D721Med (cell line): ENCODE measurements at regions not wholly inside any gene's neighbourhood (a gene's known extent, or its start where the extent isn't known, plus 50 kb on each side); places are given as distances from the start of the nearest gene placed in this dataset.
"Not testable (repeated sequence)": the region's sequence is repeated elsewhere in the genome, so short reads cannot be mapped to it uniquely, and the experiment has no call there.

Experiments
- DNase-seq: peaks from one replicate; pipeline ENCODE4 v3.0.0; 2011; ENCODE audit warnings: low spot score; ENCODE audit not compliant: insufficient read length
- FAIRE-seq: peaks from 2 replicates; lab custom pipeline; 2011; peaks lifted over from hg19 to GRCh38; lab: Jason Lieb, UNC
- TF ChIP-seq, protein P1 (sequence below): IDR thresholded peaks from 2 replicates; pipeline ENCODE4 v1.5.1; 2012; ENCODE audit warnings: mild to moderate bottlenecking, control low read depth; ENCODE audit not compliant: insufficient read depth; ENCODE audit errors: missing control alignments

DNA sequence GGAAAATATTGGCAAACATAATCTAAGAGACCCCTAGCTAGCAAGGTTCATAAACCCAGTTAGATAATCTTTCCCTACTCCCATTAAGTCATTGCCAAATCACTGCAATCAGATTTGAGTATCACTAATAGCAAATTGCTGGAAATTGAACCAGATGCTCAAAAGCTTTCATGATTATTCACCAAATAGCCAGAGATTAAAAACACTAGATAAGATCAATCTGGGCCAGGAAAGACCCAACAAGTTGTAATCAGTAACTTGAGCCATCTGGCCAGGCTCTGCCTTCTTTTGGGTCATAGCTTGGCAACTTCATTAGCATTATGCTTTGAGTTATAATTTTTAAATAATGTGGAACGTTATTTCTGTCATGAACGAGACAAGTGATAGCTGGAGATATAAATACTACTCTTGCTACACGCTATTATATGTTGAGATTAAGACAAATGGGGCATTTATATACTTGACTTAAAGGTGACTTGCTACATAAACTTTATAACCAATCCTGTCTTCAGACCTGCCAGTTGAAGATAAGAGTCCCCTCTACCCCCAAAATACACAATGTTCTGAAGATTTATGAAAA is 196.6 kb upstream of the EDNRA start:
- FAIRE-seq = no peak
- DNase-seq = no peak

DNA sequence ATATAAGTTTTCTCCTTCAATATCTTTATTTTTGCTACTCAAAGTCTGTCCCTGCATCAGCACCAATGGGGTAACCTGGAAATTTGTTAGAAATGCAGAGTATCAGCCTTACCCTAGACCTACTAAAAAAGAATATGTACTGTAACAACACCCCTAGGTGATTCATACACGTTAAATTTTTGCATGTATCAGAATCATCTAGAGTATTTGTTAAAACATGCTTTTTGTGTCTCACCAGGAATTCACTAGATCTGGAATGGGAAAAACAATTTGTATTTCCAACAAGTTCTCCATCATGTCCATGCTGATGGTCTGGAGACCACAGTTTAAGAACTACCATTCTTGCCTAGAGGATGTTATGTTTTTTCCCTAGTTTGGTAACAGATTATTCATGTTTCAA is 196.0 kb upstream of the EDNRA start:
- DNase-seq (no peak), FAIRE-seq (no peak)
- TF ChIP-seq, protein P1, sequence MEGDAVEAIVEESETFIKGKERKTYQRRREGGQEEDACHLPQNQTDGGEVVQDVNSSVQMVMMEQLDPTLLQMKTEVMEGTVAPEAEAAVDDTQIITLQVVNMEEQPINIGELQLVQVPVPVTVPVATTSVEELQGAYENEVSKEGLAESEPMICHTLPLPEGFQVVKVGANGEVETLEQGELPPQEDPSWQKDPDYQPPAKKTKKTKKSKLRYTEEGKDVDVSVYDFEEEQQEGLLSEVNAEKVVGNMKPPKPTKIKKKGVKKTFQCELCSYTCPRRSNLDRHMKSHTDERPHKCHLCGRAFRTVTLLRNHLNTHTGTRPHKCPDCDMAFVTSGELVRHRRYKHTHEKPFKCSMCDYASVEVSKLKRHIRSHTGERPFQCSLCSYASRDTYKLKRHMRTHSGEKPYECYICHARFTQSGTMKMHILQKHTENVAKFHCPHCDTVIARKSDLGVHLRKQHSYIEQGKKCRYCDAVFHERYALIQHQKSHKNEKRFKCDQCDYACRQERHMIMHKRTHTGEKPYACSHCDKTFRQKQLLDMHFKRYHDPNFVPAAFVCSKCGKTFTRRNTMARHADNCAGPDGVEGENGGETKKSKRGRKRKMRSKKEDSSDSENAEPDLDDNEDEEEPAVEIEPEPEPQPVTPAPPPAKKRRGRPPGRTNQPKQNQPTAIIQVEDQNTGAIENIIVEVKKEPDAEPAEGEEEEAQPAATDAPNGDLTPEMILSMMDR = no peak

More for the DNA sequence above, 196.6 kb upstream of the EDNRA start:
- TF ChIP-seq, protein P1 = no peak

DNA sequence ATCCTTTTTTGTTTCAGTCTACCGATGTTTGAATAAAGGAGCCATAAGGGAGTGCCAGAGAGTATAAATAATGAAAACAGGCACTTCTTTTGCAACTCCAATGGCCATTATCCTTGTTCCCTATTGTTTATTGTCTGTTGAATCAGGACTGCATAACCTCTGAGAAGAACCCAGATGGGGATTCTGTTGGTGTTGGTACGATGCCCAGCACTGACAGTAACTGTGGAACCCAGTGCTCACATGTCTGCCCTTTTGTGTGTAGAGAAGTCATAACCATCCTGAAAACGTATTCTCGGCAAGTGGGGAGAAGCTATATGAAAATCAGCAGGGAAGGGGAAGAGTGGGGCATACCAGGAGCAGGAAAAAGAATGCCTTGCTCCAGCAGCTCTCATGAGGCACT is 195.1 kb upstream of the EDNRA start:
- no peak for DNase-seq
- FAIRE-seq = no peak
- TF ChIP-seq, protein P1 = no peak

DNA sequence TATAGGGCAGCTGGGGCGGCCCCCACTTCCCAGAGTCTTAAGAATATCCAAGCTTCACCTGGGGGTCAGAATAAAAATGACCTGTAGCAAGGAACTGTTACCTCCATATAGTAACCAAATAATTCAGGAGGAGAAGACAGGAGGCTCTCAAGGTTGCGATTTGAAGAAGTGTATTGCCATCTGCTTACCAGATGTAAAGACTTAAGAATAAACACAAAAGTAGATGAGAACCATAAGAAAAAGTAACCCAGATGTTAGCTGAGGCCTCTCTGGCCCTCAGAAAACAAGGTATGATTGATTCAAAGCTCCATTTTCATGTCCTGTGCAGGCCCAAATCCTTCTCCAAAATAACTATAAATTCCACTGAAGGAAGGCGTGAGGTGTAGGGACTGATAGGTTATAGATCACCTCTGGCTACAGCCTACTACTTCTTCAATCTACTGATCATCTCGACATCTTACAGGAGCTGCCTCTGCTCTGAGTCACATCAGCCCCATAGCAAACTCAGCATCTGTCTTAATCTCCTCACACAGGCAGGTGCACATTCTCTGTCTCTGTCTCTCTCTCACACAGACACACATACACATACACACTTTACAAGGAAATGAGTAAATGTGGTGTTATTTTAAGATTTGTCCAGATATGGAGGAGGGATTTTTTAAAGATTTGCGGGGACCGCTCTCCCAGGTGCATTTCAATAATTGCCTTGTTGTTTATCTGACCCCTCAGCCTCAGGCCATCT is 193.9 kb upstream of the EDNRA start:
- no peak for DNase-seq
- TF ChIP-seq, protein P1 = no peak
- FAIRE-seq = no peak

DNA sequence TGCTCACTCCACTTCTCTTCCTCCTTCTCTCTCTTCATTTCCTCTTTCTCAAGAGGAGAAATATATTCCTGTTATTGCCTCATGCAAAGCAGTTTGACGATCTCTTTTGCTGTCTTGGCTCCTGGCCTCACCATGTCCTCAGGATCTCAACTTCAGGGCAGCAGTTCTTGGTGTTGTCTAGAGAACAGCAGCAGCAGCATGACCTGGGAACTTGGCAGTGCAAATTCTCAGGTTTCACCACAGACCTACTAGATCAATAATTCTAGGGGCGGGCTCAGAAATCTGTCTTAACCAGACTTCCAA is 193.4 kb upstream of the EDNRA start:
- DNase-seq (no peak), FAIRE-seq (no peak)
- TF ChIP-seq, protein P1 = no peak

DNA sequence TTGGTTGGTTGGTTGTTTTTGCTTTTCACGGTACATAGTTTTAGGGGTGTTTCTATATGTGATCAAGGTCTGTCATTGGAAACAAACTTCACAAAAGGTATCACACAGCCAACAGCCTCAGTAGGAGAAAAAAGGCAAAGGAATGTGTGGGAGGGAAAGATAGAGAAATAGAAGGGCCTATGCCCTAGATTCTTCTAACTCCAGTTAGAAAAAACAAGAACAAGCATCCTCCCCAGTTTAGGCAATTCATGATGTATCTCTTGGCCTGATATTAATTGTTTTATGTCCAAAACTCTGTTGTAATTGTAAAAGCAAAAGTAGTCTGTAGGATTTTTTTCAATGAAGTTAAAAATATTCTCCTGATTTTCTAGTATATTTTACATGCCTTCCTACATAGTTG is 192.4 kb upstream of the EDNRA start:
- TF ChIP-seq, protein P1 = no peak
- FAIRE-seq (no peak), DNase-seq (no peak)

DNA sequence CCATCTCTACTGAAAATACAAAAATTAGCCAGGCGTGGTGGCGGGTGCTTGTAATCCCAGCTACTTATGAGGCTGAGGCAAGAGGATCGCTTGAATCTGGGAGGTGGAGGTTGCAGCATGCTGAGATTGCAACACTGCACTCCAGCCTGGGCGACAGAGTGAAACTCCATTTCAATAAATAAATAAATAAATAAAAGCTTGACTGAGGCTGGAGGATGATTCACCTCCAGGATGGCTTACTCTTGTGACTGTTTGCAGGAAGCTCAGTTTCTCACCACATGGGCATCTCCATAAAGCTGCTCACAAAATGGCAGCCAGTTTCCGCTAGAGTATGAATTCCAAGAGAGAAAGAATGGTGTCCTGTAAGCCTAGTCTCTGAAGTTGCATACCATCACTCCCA is 191.7 kb upstream of the EDNRA start:
- FAIRE-seq (no peak), DNase-seq (no peak)
- TF ChIP-seq, protein P1 = no peak

DNA sequence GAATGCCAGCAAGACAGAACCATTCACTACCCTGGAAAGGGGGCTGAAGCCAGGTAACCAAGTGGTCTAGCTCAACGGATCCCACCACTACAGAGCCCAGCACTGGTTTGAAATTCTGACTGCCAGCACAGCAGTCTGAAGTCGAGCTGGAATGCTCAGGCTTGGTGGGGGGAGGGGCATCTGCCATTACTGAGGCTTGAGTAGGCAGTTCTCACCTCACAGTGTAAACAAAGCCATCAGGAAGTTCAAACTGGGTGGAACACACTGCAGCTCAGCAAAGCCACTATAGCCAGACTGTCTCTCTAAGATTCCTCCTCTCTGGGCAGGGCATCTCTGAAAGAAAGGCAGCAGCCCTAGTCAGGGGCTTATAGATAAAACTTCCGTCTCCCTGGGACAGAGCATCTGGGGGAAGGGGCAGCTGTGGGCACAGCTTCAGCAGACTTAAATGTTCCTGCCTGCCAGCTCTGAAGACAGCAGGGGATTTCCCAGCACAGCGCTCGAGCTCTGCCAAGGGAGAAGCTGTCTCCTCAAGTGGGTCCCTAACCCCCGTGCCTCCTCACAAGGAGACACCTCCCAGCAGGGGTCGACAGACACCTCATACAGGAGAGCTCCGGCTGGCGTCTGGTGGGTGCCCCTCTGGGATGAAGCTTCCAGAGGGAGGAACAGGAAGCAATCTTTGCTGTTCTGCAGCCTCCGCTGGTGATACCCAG is 188.1 kb upstream of the EDNRA start:
- FAIRE-seq = not testable (repeated sequence)

DNA sequence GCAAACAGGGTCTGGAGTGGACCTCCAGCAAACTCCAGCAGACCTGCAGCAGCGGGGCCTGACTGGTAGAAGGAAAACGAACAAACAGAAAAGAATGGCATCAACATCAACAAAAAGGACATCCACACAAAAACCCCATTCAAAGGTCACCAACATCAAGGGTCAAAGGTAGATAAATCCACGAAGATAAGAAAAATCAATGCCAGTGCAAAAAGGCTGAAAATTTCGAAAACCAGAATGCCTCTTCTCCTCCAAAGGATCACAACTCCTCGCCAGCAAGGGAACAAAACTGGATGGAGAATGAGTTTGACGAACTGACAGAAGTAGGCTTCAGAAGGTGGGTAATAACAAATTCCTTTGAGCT is 187.6 kb upstream of the EDNRA start:
- not testable (repeated sequence) for FAIRE-seq

More for the DNA sequence above, 188.1 kb upstream of the EDNRA start:
- not testable (repeated sequence) for DNase-seq

More for the DNA sequence above, 187.6 kb upstream of the EDNRA start:
- not testable (repeated sequence) for DNase-seq
